Esophagus squamous epithelium (tissue), 5 donors: ENCODE measurements at regions not wholly inside any gene's neighbourhood (a gene's known extent, or its start where the extent isn't known, plus 50 kb on each side); places are given as distances from the start of the nearest gene placed in this dataset.

Experiments
- DNase-seq: peaks from one replicate; lab custom pipeline; 2025; lab: John Stamatoyannopoulos, UW
- H3K27ac ChIP-seq, 4 donors: fragments of 200-600 bp; sonication (generic); one replicate each; pipeline ENCODE4 v1.5.1; 2016 to 2019; ENCODE audit warnings: mild to moderate bottlenecking in 1 of 4
- H3K27me3 ChIP-seq, 4 donors: fragments of 200-600 bp; sonication (generic); 1 replicate in 3 of 4; 2 replicates in 1 of 4; pipeline versions ENCODE4 v1.5.1 to v1.6.0; 2017 to 2021; ENCODE audit warnings: antibody characterized with exemption in 1 of 4
- H3K36me3 ChIP-seq, 3 donors: fragments of 200-600 bp; sonication (generic); one replicate each; pipeline ENCODE4 v1.5.1; 2016 to 2019
- H3K4me1 ChIP-seq, 3 donors: fragments of 200-600 bp; sonication (generic); one replicate each; pipeline ENCODE4 v1.5.1; 2017 to 2019
- H3K4me3 ChIP-seq, 4 donors: fragments of 200-600 bp; sonication (generic); 1 replicate in 3 of 4; 2 replicates in 1 of 4; pipeline ENCODE4 v1.5.1; 2016 to 2019; ENCODE audit warnings: mild to moderate bottlenecking in 2 of 4, moderate library complexity in 1 of 4
- H3K9me3 ChIP-seq, 3 donors: fragments of 200-600 bp; sonication (generic); one replicate each; pipeline ENCODE4 v1.5.1; 2016 to 2019
- POLR2A ChIP-seq, 4 donors: fragments of 450-650 bp; IDR thresholded peaks; one replicate each; pipeline ENCODE4 v1.6.1; 2017; ENCODE audit warnings: antibody characterized with exemption in 4 of 4, mild to moderate bottlenecking in 4 of 4, moderate library complexity in 3 of 4
- WGBS, 2 donors: methylation state at CpG; one replicate each; pipeline ENCODE4 v1.1.5; 2018; 5-methylcytosine and 5-hydroxymethylcytosine counted together
- intact Hi-C: fragments of 100-400 bp; cut with DNase I; formaldehyde crosslinking; loops from one replicate; pipeline ENCODE4 v1.15.0; 2022
- TF ChIP-seq, protein P1 (sequence below), 6 experiments: fragments of 450-650 bp in 4 of 6; fragments of 200-600 bp in 2 of 6; sonication (generic) in 2 of 6; IDR thresholded peaks; one replicate each; pipeline ENCODE4 v1.5.1; 2016 to 2019; ENCODE audit warnings: antibody characterized with exemption in 6 of 6, mild to moderate bottlenecking in 4 of 6, moderate library complexity in 4 of 6
- donor health status: DM: yes; HTN: yes; CAD: no.

DNA sequence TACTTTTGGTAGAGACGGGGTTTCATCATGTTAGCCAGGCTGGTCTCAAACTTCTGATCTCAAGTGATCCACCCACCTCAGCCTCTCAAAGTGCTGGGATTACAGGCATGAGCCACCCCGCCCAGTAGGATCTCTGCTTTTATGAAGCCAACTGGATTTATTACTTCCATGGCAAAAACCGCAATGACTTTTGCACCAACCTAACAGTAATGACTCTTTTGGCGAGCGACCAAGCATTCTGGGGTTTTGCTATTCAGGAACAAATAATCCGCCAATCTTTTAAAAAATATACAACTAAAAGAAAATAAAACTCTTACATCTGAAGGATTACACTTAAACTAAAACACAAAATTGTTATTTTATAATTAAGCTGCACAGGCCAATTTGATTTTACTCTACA lies 260.6 kb downstream of the ZEB2 start:
- WGBS, 2 donors: 96 to 100% methylated on average over 5 to 6 of the region's 6 CpGs
- DNase-seq: no peak
- H3K4me1 ChIP-seq: peaks cover 0 to 3% (median 0%) of the 10 kb centered on the region in 3 donors
- TF ChIP-seq, protein P1, sequence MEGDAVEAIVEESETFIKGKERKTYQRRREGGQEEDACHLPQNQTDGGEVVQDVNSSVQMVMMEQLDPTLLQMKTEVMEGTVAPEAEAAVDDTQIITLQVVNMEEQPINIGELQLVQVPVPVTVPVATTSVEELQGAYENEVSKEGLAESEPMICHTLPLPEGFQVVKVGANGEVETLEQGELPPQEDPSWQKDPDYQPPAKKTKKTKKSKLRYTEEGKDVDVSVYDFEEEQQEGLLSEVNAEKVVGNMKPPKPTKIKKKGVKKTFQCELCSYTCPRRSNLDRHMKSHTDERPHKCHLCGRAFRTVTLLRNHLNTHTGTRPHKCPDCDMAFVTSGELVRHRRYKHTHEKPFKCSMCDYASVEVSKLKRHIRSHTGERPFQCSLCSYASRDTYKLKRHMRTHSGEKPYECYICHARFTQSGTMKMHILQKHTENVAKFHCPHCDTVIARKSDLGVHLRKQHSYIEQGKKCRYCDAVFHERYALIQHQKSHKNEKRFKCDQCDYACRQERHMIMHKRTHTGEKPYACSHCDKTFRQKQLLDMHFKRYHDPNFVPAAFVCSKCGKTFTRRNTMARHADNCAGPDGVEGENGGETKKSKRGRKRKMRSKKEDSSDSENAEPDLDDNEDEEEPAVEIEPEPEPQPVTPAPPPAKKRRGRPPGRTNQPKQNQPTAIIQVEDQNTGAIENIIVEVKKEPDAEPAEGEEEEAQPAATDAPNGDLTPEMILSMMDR (IDR thresholded peaks at IDR 0.05): no peak
- TF ChIP-seq POLR2A (IDR thresholded peaks at IDR 0.05): no peak
- H3K4me3 ChIP-seq: no peak overlapping the region
- intact Hi-C loops: no loop called here
- no peaks in the 10 kb centered on the region for H3K36me3 ChIP-seq
- H3K27me3 ChIP-seq: no peaks in the 10 kb centered on the region
- no peak overlapping the region for H3K27ac ChIP-seq
- H3K9me3 ChIP-seq: peaks cover 0 to 17% (median 7%) of the 10 kb centered on the region in 3 donors

DNA sequence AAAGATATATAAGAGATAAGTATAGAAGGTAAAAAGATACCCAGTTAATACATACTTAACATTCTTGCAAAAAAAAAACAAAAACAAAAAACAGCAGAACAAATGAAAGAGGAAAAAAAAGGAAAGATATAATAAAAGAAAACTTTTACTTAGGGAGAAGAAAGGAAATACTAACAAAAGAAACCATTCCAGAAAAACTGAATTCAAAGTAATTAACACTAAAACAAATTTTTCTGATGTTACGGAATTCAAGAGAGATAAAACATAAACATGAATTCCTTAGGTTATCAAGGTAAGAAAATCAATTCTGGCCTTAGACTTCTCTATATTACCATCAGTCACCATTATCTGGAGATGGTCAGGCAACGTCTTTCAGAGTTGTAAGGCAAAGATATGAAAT lies 261.8 kb downstream of the ZEB2 start:
- no peak overlapping the region for H3K27ac ChIP-seq
- no peaks in the 10 kb centered on the region for H3K36me3 ChIP-seq
- no peak for TF ChIP-seq POLR2A (IDR thresholded peaks at IDR 0.05)
- TF ChIP-seq, protein P1 (IDR thresholded peaks at IDR 0.05): no peak
- no peak overlapping the region for H3K4me3 ChIP-seq
- H3K4me1 ChIP-seq: peaks cover 0 to 3% (median 0%) of the 10 kb centered on the region in 3 donors
- intact Hi-C loops: no loop called here
- WGBS, 2 donors: 88 to 93% methylated on average over 2 of the region's 2 CpGs
- no peaks in the 10 kb centered on the region for H3K27me3 ChIP-seq
- H3K9me3 ChIP-seq: peaks cover 0 to 28% (median 19%) of the 10 kb centered on the region in 3 donors
- DNase-seq: no peak

DNA sequence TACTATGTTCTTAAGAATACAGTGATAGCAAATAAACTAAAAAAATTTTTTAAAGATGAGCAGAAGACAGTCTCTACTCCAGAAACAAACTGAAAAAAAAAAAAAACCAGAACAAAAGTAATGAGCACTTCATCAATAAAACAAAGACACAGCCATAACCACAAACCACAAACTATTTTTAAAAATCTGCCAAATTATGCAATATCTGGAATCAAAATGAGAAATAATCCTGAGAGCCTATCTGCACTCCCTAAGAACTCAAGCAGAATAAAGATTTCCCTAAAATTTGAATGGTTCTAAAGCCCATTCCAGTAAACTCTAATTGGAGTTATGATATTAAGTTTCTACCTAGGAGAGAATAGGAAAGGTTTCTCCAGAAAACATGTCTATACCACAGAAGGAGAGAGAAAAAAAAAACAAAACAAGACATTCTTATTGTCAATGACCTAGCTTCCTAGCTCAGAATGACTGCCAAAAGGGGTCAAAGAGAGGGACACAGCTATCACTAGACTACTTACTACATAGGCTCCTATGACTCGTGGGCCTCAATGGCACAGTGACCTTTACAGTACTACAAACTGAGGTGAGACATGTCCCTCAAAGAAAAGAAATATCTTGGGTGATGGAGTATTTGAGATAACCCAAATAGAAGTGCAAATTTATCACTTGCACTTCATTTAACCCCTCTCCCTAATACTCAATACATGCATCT lies 262.8 kb downstream of the ZEB2 start:
- no peak for DNase-seq
- WGBS, 2 donors: 67 to 82% methylated on average over 1 of the region's 1 CpG
- H3K4me3 ChIP-seq: no peak overlapping the region
- intact Hi-C loops: no loop called here
- no peaks in the 10 kb centered on the region for H3K27me3 ChIP-seq
- no peaks in the 10 kb centered on the region for H3K36me3 ChIP-seq
- H3K4me1 ChIP-seq: peaks cover 0 to 3% (median 0%) of the 10 kb centered on the region in 3 donors
- no peak overlapping the region for H3K27ac ChIP-seq
- TF ChIP-seq, protein P1 (IDR thresholded peaks at IDR 0.05): no peak
- no peak for TF ChIP-seq POLR2A (IDR thresholded peaks at IDR 0.05)
- peaks cover 0 to 37% (median 24%) of the 10 kb centered on the region in 3 donors for H3K9me3 ChIP-seq

DNA sequence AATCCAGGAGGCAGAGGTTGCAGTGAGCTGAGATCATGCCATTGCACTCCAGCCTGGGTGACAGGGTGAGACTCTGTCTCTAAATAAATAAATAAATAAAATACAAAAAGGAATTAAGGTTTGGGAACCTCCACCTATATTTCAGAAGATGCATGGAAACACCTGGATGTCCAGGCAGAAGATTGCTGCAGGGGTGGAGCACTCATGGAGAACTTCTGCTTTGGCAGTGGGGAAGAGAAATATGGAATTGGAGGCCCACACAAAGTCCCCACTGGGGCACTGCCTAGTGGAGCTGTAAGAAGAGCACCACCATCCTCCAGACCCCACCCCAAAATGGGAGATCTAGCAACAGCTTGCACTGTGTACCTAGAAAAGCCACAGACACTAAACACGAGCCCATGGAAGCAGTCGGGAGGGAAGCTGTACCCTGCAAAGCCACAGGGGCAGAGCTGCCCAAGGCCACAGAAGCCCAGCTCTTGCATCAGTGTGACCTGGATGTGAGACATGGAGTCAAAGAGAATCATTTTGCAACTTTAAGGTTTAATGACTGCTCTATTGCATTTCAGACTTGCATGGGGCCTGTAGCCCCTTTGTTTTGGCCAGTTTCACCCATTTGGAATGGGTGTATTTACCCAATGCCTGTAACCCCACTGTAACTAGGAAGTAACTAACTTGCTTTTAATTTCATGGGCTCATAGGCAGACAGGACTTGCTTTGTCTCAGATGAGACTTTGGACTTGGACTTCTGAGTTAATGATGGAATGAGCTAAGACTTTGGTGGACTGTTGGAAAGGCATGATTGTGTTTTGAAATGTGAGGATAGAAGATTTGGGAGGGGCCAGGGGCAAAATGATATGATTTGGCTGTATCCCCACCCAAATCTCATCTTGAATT lies 265.3 kb downstream of the ZEB2 start:
- H3K4me3 ChIP-seq: no peak overlapping the region
- DNase-seq: no peak
- H3K4me1 ChIP-seq: peaks cover 0 to 3% (median 0%) of the 10 kb centered on the region in 3 donors
- peaks cover 0 to 37% (median 24%) of the 10 kb centered on the region in 3 donors for H3K9me3 ChIP-seq
- no peak overlapping the region for H3K27ac ChIP-seq
- TF ChIP-seq, protein P1 (IDR thresholded peaks at IDR 0.05): no peak
- no peak for TF ChIP-seq POLR2A (IDR thresholded peaks at IDR 0.05)
- no peaks in the 10 kb centered on the region for H3K27me3 ChIP-seq
- no peaks in the 10 kb centered on the region for H3K36me3 ChIP-seq
- WGBS, 2 donors: 87 to 93% methylated on average over 2 of the region's 2 CpGs
- intact Hi-C loops: no loop called here

DNA sequence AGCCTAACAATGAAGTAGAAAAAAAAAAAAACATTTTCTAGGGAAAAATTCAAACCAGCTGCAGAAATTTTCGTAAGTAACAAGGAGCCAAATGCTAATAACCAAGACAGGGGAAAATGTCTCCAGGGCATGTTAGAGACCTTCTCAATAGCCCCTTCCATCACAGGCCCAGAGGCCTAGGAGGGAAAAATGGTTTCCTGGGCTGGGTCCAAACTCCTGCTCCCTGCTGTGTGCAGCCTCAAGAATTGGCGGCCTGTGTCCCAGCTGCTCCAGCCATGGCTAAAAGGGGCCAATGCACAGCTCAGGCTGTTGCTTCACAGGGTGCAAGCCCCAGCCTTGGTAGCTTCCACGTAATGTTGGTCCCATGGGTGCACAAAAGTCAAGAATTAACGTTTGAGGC lies 266.2 kb downstream of the ZEB2 start:
- intact Hi-C loops: no loop called here
- WGBS, 2 donors: 52 to 96% methylated on average over 2 to 3 of the region's 4 CpGs
- no peaks in the 10 kb centered on the region for H3K27me3 ChIP-seq

More for the DNA sequence above, 266.2 kb downstream of the ZEB2 start:
- H3K9me3 ChIP-seq: peaks cover 0 to 37% (median 24%) of the 10 kb centered on the region in 3 donors
- H3K4me3 ChIP-seq: no peak overlapping the region
- TF ChIP-seq, protein P1 (IDR thresholded peaks at IDR 0.05): no peak
- no peak for TF ChIP-seq POLR2A (IDR thresholded peaks at IDR 0.05)
- H3K36me3 ChIP-seq: no peaks in the 10 kb centered on the region
- H3K27ac ChIP-seq: no peak overlapping the region
- DNase-seq: no peak
- peaks cover 0 to 3% (median 0%) of the 10 kb centered on the region in 3 donors for H3K4me1 ChIP-seq
